ENCODE measurements at regions not wholly inside any gene's neighbourhood (a gene's known extent, or its start where the extent isn't known, plus 50 kb on each side); places are given as distances from the start of the nearest gene placed in this dataset.

- TF ChIP-seq CTCF (conservative IDR thresholded peaks at IDR 0.05 in 1 of 2, IDR thresholded peaks at IDR 0.05 in 1 of 2; ENCODE audit: extremely low read depth in 1 of 2, insufficient read depth in 1 of 2, low read depth in 1 of 2, low read length in 2 of 2) (no peak), EZH2 (IDR thresholded peaks at IDR 0.05; ENCODE audit: borderline replicate concordance, low read length) (no peak)
Measured at GRCh38 chr3:24943961-24944360, 449.3 kb upstream of the THRB start.

Data from mammary epithelial cell (primary cell).